ENCODE measurements at regions not wholly inside any gene's neighbourhood (a gene's known extent, or its start where the extent isn't known, plus 50 kb on each side); places are given as distances from the start of the nearest gene placed in this dataset.

- no peak for TF ChIP-seq CTCF (conservative IDR thresholded peaks at IDR 0.05; ENCODE audit: low read depth in 2 of 2)
- no peak for TF ChIP-seq ZNF462 (CRISPR knock-in tag; IDR thresholded peaks at IDR 0.05)
- no peak for TF ChIP-seq POLR2AphosphoS5 (IDR thresholded peaks at IDR 0.05; ENCODE audit: low read depth)
- TF ChIP-seq EZH2phosphoT487 (IDR thresholded peaks at IDR 0.05; ENCODE audit: unreplicated experiment): no peak
- no peak for TF ChIP-seq JUNB (IDR thresholded peaks at IDR 0.05; ENCODE audit: unreplicated experiment)
- TF ChIP-seq EZH2 (IDR thresholded peaks at IDR 0.05; ENCODE audit: low read depth, unreplicated experiment): no peak
- TF ChIP-seq REST (IDR thresholded peaks at IDR 0.05; ENCODE audit: unreplicated experiment): no peak
- no peak for TF ChIP-seq ETS1 (IDR thresholded peaks at IDR 0.05)
- no peak for TF ChIP-seq NANOG (IDR thresholded peaks at IDR 0.05; ENCODE audit: borderline replicate concordance)
- TF ChIP-seq CREB1 (CRISPR knock-in tag; IDR thresholded peaks at IDR 0.05; ENCODE audit: low read depth): no peak
- no peak for TF ChIP-seq ZNF331 (CRISPR knock-in tag; IDR thresholded peaks at IDR 0.05; ENCODE audit: low read depth)
- no peak for TF ChIP-seq STAT1 (IDR thresholded peaks at IDR 0.05; ENCODE audit: unreplicated experiment)
Measured at GRCh38 chr4:20509315-20509714, 190.9 kb upstream of the PACRGL start.

Measured in GM23338 (cell line).